Medulla oblongata (tissue), 1 donor: ENCODE measurements at regions not wholly inside any gene's neighbourhood (a gene's known extent, or its start where the extent isn't known, plus 50 kb on each side); places are given as distances from the start of the nearest gene placed in this dataset.
A peak's percentile ranks its signal among the peaks of the same experiment; 100 is the strongest.

Source experiments
- DNase-seq: peaks from one replicate; pipeline ENCODE4 v3.0.0-alpha.2; 2015; ENCODE audit errors: extremely low spot score

DNA sequence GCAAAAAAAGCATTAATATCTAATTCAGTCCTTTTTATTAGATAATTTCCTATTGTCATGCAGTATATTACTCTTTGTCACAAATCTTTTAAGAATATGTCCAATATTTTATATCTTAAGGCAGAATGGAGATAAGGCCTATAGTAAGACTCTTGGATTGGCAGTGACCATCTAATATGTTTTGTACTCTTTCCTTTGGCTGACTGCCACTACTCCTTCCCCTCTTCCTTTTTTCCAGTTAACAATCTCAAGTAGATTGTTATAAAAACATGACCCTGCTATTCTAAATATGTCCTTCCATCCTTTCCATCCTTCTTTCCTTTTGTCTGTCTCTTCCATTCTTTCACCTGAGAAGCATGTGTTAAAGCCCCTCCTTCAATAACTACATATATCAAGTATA lies 92.8 kb upstream of the TMEM168 start:
- DNase-seq, result no peak

- no peak for DNase-seq
Measured at GRCh38 chr7:112882511-112882910, 92.3 kb upstream of the TMEM168 start.

GRCh38 chr7:112882022-112882421 lies 91.8 kb upstream of the TMEM168 start:
- DNase-seq, result no peak

GRCh38 chr7:112880818-112881418 lies 90.7 kb upstream of the TMEM168 start:
- DNase-seq, result no peak

DNA sequence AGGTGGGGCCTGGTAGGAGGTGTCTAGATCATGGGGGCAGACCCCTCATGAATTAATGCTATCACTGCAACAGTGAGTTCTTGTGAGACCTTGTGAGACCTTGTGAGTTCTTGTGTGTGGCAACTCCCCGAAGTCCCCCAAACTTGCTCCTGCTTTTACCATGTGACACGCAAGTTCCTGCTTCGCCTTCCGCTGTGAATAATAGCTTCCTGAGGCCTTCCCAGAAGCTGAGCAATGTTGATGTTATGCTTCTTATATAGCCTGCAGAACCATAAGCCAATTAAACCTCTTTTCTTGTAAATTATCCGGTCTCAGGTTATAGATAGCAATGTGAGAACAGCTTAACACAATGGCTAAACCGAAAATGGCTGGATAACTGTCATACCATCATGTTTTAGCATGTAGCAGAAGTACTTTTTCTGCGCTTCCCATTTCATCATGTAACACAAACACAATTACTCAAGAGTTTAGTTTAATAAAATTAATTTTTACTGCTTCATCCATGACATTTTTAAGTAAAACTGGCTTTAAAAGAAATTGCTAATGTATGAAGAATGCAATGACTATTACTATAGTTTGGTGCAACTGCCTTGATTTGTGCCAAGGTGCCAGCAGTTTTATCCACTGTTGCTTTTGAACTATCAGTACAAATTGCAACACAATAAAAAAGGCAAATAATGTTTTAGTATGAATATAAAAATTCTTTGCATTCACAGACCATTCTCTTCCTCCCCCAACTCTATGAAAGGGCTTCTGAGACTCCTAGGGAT lies 87.7 kb upstream of the TMEM168 start:
- DNase-seq, result no peak

- no peak for DNase-seq
Measured at GRCh38 chr7:112876877-112877276, 86.7 kb upstream of the TMEM168 start.

DNA sequence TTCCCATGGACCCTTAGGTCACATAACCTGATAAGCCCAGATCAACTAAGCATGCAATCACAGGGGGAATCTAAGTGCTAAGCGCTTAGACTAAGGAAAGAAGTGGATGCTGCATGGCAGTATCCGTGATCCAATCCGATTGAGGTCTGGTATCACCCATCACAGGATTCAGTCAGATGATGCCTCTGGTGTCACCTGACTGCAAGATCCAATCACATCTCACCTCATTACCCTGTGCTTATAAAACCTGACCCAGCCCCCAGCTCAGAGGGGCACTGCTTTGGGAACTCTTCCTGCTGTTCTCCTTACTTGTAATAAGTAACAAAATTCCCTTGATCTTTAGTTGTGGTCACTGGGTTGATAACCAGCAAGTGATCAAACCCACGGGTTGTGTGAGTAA lies 84.7 kb upstream of the TMEM168 start:
- no peak for DNase-seq

DNA sequence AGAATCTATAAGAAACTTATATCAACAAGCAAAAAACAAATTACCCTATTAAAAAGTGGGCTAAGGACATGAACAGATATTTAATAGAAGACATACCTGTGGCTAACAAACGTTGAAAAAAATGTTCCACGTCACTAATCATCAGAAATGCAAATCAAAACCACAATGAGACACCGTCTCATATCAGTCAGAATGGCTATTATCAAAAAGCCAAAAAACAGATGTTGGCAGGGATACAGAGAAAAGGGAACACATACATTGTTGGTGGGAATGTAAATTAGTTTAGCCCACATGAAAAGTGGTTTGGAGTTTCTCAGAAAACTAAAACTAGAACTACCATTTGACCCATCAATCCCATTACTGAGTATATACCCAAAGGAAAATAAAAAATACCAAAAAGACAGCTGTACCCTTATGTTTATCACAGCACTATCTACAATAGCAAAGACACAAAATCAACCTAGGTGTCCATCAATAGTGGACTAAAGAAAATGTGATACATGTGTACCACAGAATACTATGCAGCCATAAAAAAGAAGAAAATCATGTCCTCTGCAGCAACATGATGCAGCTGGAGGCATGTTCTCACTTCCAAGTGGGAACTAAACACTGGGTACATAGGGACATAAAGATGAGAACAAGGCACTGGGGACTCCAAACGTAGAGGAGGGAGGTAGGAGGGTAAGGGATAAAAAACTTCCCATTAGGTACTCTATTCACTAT lies 83.8 kb upstream of the TMEM168 start:
- no peak for DNase-seq

- DNase-seq, result no peak
Measured at GRCh38 chr7:112869111-112869774, 79.0 kb upstream of the TMEM168 start.

DNA sequence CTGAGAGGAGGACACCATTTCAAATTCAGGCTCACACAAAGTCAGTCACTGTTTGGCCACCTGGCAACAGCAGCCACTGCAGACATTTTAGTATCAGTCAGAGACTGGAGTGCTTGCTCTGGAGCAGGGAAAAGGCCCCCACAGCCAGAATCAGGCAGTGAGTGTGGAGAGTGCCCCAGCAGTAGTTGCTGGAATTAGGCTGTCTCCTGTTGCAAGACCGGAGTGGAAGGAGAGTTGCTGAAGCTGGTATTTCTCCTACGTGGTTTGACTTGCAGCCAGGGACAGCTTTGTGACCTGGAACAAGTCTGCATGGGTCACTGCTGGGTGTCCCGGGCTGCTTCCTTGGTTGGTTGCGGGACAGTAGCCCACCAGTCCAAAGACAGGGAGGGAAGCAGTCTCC lies 78.4 kb upstream of the TMEM168 start:
- DNase-seq, result no peak

GRCh38 chr7:112866424-112866823 lies 76.2 kb upstream of the TMEM168 start:
- peak; percentile 36 for DNase-seq

DNA sequence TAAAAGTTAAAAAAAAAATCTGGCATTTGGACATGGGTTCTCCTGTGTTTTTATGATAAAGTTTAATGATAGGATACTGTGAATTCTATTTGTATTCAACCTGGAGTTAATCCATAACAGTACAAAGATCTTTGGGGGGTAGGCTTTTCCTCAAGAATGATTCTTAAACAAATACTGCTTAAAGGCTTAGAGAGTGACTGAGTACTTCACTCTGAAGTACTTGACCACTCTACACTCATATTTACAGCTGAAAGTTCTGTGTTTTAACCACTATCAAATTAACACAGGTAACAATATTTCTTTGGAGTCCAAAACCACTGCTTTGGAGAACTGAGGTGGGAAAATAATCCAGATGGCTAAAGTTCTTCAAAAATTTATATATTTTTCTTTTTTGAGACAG lies 74.2 kb upstream of the TMEM168 start:
- no peak for DNase-seq

DNA sequence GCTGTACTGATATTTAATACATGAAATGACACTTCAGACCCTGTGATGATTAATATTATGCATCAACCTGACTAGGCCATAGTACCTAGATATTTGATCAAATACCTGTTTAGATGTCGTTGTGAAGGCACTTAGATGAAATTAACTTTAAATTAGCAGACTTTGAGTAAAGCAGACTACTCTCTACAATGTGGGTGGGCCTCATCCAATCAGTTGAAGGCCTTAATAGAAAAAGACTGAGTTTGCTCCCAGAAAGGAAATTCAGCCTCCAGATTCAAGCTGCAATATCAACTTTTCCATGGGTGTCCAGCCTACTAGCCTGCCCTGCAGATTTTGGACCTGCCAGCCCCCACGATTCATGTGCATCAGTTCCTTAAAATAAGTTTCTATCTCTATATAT lies 68.6 kb upstream of the TMEM168 start:
- DNase-seq, result no peak

DNA sequence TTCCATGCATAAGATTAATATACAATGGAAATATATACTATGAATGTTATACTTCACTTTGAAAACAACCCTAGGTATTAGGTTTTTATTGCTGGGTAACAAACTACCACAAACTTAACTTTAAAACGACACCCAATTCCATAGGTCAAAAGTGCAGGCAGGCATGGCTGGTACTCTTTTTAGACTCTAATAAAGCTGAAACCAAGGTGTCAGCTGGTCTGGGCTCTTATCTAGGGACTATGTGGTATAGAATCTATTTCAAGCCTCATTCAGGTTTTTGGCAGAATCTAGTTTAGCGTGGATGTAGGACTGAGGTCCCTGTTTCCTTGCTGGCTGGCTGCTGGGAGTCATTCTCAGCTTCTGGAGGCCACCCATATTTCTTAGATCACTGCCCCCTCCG lies 65.0 kb upstream of the TMEM168 start:
- no peak for DNase-seq

- DNase-seq, result no peak
Measured at GRCh38 chr7:112854169-112854568, 64.0 kb upstream of the TMEM168 start.

- DNase-seq, result no peak
Measured at GRCh38 chr7:112853422-112853821, 63.2 kb upstream of the TMEM168 start.

DNA sequence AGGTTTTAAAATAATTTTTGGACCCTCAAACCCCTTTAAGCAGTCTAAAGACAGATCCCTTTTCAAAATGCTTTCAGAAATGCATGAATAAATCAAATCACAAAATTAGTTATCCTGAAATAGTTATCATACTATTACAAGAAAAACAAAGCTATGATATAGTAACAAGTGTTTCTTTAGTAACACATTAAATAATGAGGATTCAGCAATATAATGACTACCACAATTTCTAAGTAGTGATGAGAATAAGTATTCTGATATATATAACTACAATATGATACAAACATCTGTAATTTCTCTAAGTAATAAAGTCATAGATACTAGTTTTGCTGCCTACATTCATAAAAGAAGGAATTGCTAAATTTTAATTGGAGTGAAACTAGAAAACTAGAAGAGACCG lies 53.0 kb upstream of the TMEM168 start:
- no peak for DNase-seq
